ENCODE measurements at regions not wholly inside any gene's neighbourhood (a gene's known extent, or its start where the extent isn't known, plus 50 kb on each side); places are given as distances from the start of the nearest gene placed in this dataset.

DNA sequence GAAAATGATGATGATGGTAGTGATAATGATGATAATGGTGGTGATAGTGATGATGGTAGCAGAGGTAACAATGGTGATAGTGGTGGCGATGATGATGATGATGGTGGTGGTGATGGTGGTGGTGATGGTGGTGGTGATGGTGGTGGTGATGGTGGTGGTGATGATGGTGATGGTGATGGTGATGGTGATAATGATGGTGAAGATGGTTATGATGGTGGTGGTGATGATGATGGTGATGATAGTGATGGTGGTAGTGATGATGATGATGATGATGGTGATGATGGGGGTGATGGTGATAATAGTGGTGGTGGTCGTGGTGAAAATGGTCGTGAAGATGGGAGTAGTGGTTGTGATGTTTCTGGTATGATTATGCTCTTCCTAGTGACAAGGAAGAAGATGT lies 581.8 kb downstream of the HS3ST4 start:
- H3K4me3 ChIP-seq (ENCODE audit: low read depth, low read length): no peak overlapping the region
- no peaks in the 10 kb centered on the region; the same call in 1 of the 2 replicates for H3K9me3 ChIP-seq (ENCODE audit: control insufficient read depth, insufficient read depth, low read length)
- H3K27ac ChIP-seq (ENCODE audit: low read depth, low read length): no peak overlapping the region
- TF ChIP-seq, protein P1, sequence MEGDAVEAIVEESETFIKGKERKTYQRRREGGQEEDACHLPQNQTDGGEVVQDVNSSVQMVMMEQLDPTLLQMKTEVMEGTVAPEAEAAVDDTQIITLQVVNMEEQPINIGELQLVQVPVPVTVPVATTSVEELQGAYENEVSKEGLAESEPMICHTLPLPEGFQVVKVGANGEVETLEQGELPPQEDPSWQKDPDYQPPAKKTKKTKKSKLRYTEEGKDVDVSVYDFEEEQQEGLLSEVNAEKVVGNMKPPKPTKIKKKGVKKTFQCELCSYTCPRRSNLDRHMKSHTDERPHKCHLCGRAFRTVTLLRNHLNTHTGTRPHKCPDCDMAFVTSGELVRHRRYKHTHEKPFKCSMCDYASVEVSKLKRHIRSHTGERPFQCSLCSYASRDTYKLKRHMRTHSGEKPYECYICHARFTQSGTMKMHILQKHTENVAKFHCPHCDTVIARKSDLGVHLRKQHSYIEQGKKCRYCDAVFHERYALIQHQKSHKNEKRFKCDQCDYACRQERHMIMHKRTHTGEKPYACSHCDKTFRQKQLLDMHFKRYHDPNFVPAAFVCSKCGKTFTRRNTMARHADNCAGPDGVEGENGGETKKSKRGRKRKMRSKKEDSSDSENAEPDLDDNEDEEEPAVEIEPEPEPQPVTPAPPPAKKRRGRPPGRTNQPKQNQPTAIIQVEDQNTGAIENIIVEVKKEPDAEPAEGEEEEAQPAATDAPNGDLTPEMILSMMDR (IDR thresholded peaks at IDR 0.05; ENCODE audit: low read depth, low read length): no peak
- H3K27me3 ChIP-seq (ENCODE audit: control insufficient read depth, insufficient read depth, low read length): no peaks in the 10 kb centered on the region
- ChIA-PET CTCF (no interaction called here), POLR2A (no interaction called here)
- no peak for DNase-seq (ENCODE audit: low read depth, low spot score)

DNA sequence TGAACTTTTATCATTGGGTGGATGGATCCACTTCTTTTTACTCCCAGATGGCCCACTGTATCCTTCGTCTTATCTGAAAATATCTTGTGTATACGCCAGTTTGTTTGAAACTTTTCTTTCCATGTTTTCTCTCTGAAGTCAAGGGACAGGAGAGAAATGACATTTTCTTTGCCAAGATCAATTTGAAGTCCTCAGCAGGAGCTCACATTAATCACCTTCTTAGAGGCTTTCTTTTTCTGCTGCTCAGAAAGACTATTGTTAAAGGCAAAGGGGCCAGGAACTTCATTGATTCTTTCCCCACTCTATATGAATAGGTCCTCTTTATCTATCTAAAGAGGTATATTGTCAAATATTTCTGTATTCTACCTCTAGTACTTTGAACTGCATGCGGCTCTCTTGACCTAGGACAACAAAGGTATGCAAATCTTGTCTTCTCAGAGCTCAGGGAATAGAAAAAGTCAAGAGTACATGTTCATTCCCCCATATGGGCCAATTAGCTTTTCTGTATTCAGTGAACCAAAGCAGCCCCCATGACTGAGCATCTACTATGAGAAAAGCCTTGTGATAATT lies 583.3 kb downstream of the HS3ST4 start:
- no peaks in the 10 kb centered on the region for H3K27me3 ChIP-seq (ENCODE audit: control insufficient read depth, insufficient read depth, low read length)
- DNase-seq (ENCODE audit: low read depth, low spot score): no peak
- no peak overlapping the region for H3K4me3 ChIP-seq (ENCODE audit: low read depth, low read length)
- ChIA-PET CTCF (no interaction called here), POLR2A (no interaction called here)
- TF ChIP-seq, protein P1 (IDR thresholded peaks at IDR 0.05; ENCODE audit: low read depth, low read length): no peak
- H3K27ac ChIP-seq (ENCODE audit: low read depth, low read length): no peak overlapping the region
- peaks cover 7% of the 10 kb centered on the region for H3K9me3 ChIP-seq (ENCODE audit: control insufficient read depth, insufficient read depth, low read length)

DNA sequence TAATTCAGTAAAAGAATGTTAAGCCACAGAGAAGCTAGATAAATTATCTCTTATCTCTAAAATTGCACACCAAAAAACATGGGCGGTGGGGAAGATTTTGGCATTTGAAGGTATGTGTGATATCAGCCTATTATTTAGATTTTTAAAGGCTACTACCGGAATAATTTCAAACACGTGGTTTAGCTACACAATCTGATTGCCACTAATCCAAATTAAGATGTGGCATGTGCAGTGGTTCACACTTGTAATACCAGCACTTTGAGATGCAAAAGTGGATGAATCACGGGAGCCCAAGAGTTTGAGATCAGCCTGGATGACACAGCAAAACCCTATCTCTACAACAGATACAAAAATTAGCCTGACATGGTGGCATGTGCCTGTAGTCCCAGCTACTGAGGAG lies 584.5 kb downstream of the HS3ST4 start:
- CTCF ChIA-PET: no interaction called here
- H3K4me3 ChIP-seq (ENCODE audit: low read depth, low read length): no peak overlapping the region
- POLR2A ChIA-PET: no interaction called here
- TF ChIP-seq, protein P1 (IDR thresholded peaks at IDR 0.05; ENCODE audit: low read depth, low read length): no peak
- peaks cover 7% of the 10 kb centered on the region for H3K9me3 ChIP-seq (ENCODE audit: control insufficient read depth, insufficient read depth, low read length)
- DNase-seq (ENCODE audit: low read depth, low spot score): no peak
- no peaks in the 10 kb centered on the region for H3K27me3 ChIP-seq (ENCODE audit: control insufficient read depth, insufficient read depth, low read length)
- H3K27ac ChIP-seq (ENCODE audit: low read depth, low read length): no peak overlapping the region

DNA sequence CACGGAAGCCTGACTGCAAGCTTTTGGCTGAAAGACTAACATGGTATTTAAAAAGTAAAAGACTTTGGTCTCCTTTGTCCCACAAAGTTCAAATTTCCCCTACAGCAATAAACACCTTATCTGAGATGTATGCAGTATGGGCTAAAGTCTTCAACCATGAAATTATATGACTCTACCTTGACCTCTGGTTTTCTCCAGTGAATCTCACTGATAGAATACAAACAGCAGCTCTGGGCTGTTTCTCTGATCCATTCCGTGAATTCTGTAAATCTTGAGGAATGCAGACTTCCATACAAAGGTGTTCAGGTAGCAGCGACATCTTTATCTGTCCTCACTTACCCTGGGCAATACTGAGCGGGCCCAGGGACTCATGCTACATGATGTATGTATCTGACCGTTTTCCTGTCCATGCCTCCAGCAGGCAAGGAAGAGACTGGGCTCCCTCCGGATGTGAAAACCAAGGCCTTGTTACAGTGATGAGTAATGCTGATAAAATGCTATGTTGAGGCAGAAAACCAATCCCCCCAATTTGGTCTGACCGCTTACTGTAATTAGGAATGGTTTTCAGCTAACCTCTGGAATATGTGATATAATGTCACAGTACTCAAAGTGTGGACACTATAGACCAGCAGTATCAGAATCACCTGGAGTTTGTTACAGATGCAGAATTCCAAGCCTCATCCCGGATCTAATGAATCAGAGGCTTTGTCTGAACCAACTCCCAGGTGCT lies 589.8 kb downstream of the HS3ST4 start:
- TF ChIP-seq, protein P1 (IDR thresholded peaks at IDR 0.05; ENCODE audit: low read depth, low read length): no peak
- CTCF ChIA-PET: no interaction called here
- POLR2A ChIA-PET: no interaction called here

DNA sequence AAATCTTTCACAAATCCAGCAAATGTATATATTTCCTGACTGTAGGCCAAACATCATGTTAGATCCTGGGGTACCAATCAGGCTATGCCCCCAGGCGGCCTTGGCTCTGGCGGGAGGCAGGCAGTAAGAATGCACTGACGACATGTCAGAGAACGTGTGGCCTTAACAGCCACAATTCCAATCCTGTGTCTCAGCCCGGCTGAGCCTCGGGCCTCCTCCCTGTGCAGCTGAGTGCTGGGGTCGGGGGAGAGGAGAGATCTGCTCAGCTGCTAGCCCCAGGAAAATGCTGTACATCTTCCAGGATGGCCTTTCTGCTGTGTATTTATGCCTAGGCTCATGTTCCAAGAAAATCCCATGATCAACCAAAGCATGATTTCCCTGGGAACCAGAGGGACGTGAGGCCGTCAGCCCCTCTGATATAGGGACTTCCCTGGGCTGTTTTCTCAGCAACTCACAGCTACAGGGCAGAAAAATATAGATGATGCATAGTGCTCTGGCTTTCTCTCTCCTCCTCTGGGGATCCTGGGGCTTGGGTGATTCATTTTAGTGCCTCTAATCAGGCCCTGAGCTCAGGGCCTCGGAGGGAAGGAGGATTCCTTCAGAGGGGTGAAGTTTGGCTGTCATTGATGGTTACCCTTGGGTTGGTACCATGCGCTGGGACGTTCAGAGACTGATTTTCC lies 604.0 kb downstream of the HS3ST4 start:
- DNase-seq (ENCODE audit: low read depth, low spot score): no peak
- ChIA-PET POLR2A (no interaction called here), CTCF (interaction anchor here (1.5 kb wide), 1 partner anchor 814 kb away, joined by 7 read pairs; no protein-coding TSS in a partner anchor)
- Histone ChIP-seq H3K27me3 (ENCODE audit: control insufficient read depth, insufficient read depth, low read length) (no peaks in the 10 kb centered on the region), H3K4me3 (ENCODE audit: low read depth, low read length) (no peak overlapping the region), H3K9me3 (ENCODE audit: control insufficient read depth, insufficient read depth, low read length) (peaks cover 22% of the 10 kb centered on the region), H3K27ac (ENCODE audit: low read depth, low read length) (no peak overlapping the region)
- TF ChIP-seq, protein P1 (IDR thresholded peaks at IDR 0.05; ENCODE audit: low read depth, low read length): no peak

More for the DNA sequence above, 589.8 kb downstream of the HS3ST4 start:
- Histone ChIP-seq H3K4me3 (ENCODE audit: low read depth, low read length) (no peak overlapping the region), H3K9me3 (ENCODE audit: control insufficient read depth, insufficient read depth, low read length) (peaks cover 9% of the 10 kb centered on the region), H3K27ac (ENCODE audit: low read depth, low read length) (no peak overlapping the region), H3K27me3 (ENCODE audit: control insufficient read depth, insufficient read depth, low read length) (no peaks in the 10 kb centered on the region)
- DNase-seq (ENCODE audit: low read depth, low spot score): no peak
